GM18907 (cell line): ENCODE measurements at regions not wholly inside any gene's neighbourhood (a gene's known extent, or its start where the extent isn't known, plus 50 kb on each side); places are given as distances from the start of the nearest gene placed in this dataset.

Experiments used
- ATAC-seq: cut with Tn5 transposase; IDR thresholded peaks from one replicate; pipeline ENCODE4 v1.9.1; 2021; ENCODE audit warnings: mild to moderate bottlenecking, moderate library complexity; ENCODE audit not compliant: unreplicated experiment

GRCh38 chr1:221067721-221068120 is 188.5 kb downstream of the HLX start:
- no peak for ATAC-seq

- ATAC-seq, result peak; percentile 94
Observed at GRCh38 chr1:221069178-221069903, 190.1 kb downstream of the HLX start.

GRCh38 chr1:221069986-221070385 is 190.7 kb downstream of the HLX start:
- ATAC-seq, result no peak

- ATAC-seq, result no peak
Observed at GRCh38 chr1:221071777-221072176, 192.5 kb downstream of the HLX start.

- no peak for ATAC-seq
Observed at GRCh38 chr1:221072214-221072613, 193.0 kb downstream of the HLX start.

- no peak for ATAC-seq
Observed at GRCh38 chr1:221074332-221074731, 195.1 kb downstream of the HLX start.

GRCh38 chr1:221075911-221076310 is 196.7 kb downstream of the HLX start:
- ATAC-seq, result no peak

- ATAC-seq, result no peak
Observed at GRCh38 chr1:221076391-221076811, 197.2 kb downstream of the HLX start.

GRCh38 chr1:221078260-221078965 is 199.2 kb downstream of the HLX start:
- no peak for ATAC-seq

- no peak for ATAC-seq
Observed at GRCh38 chr1:221083902-221084301, 204.7 kb downstream of the HLX start.

GRCh38 chr1:221084681-221085080 is 205.4 kb downstream of the HLX start:
- ATAC-seq, result no peak

GRCh38 chr1:221085701-221086375 is 206.6 kb downstream of the HLX start:
- no peak for ATAC-seq

GRCh38 chr1:221087919-221088318 is 208.7 kb downstream of the HLX start:
- ATAC-seq, result no peak

GRCh38 chr1:221089273-221089672 is 210.0 kb downstream of the HLX start:
- ATAC-seq, result no peak

GRCh38 chr1:221089803-221090202 is 210.6 kb downstream of the HLX start:
- no peak for ATAC-seq

- no peak for ATAC-seq
Observed at GRCh38 chr1:221093903-221094791, 214.9 kb downstream of the HLX start.

GRCh38 chr1:221097479-221098281 is 218.4 kb downstream of the HLX start:
- ATAC-seq, result no peak

GRCh38 chr1:221098471-221099405 is 219.5 kb downstream of the HLX start:
- ATAC-seq, result no peak
